22Rv1 (cell line): ENCODE measurements at regions not wholly inside any gene's neighbourhood (a gene's known extent, or its start where the extent isn't known, plus 50 kb on each side); places are given as distances from the start of the nearest gene placed in this dataset.

Experiments
- ZFX ChIP-seq: fragments of 450-650 bp; IDR thresholded peaks from 2 replicates; pipeline ENCODE4 v1.6.1; 2017; ENCODE audit warnings: antibody characterized with exemption, borderline replicate concordance
- TF ChIP-seq, protein P1 (sequence below): fragments of 450-650 bp; IDR thresholded peaks from 2 replicates; pipeline ENCODE4 v1.5.1; 2017; ENCODE audit warnings: mild to moderate bottlenecking

DNA sequence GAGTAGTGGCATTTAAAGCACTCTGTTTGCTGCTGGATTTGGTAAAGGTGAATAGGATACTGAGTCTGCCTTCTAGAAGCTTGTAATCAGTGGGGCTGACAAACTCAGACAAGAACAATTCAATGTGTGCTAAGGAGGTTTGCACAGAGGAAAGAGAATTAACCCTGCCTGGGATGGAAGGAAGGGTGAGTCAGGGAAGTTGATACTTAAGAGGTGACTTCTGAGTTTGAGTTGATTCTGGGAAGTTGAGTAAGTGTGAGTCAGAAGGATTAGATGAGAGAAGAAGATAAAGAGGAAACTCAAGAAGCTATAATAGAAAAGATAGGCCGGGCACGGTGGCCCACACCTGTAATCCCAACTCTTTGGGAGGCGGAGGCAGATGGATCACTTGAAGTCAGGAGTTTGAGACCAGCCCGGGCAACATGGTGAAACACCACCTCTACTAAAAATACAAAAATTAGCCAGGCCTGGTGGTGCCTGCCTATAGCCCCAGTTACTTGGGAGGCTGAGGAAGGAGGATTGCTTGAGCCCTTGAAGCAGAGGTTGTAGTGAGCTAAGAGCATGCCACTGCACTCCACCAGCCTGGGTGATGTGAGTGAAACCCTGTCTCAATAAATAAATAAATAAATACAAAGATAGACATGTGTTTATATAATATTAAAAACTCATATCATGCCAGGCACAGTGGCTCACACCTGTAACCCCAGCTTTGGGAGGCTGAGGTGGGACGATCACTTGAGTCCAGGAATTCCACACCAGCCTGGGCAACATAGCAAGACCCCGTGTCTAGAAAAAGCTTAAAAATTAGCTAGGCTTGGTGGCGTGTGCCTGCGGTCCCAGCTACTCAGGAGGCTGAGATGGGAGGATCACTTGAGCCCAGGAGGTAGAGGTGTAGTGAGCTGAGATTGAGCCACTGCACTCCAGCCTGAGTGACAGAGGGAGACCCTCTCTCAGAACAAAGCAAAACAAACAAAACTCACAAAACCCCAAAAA is 126.8 kb upstream of the CPM start:
- TF ChIP-seq, protein P1, sequence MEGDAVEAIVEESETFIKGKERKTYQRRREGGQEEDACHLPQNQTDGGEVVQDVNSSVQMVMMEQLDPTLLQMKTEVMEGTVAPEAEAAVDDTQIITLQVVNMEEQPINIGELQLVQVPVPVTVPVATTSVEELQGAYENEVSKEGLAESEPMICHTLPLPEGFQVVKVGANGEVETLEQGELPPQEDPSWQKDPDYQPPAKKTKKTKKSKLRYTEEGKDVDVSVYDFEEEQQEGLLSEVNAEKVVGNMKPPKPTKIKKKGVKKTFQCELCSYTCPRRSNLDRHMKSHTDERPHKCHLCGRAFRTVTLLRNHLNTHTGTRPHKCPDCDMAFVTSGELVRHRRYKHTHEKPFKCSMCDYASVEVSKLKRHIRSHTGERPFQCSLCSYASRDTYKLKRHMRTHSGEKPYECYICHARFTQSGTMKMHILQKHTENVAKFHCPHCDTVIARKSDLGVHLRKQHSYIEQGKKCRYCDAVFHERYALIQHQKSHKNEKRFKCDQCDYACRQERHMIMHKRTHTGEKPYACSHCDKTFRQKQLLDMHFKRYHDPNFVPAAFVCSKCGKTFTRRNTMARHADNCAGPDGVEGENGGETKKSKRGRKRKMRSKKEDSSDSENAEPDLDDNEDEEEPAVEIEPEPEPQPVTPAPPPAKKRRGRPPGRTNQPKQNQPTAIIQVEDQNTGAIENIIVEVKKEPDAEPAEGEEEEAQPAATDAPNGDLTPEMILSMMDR = no peak
- TF ChIP-seq ZFX = no peak
